HepG2 (cell line): ENCODE measurements at regions not wholly inside any gene's neighbourhood (a gene's known extent, or its start where the extent isn't known, plus 50 kb on each side); places are given as distances from the start of the nearest gene placed in this dataset.

Experiments used
- ATAC-seq: fragments of 200-7000 bp; cut with Tn5 transposase; 3 replicates; pipeline ENCODE4 v1.9.1; 2020; ENCODE audit warnings: mild to moderate bottlenecking, moderate library complexity
- BruUV-seq: library from RNA; stranded (reverse); fragments of 400-500 nt; replicated peaks from 2 replicates; lab custom pipeline; 2021; lab: Mats Ljungman, UMichigan
- CTCF ChIA-PET: fragments of 300-600 bp; formaldehyde crosslinking; extraction: SDS; loops from one replicate; lab custom pipeline; 2021; ENCODE audit warnings: low total read pairs, inconsistent platforms, low intra/inter-chr PET ratio; lab: Yijun Ruan, JAX
- POLR2A ChIA-PET: fragments of 350-600 bp; sonication (Branson Sonifier 250); formaldehyde crosslinking; loops from one replicate; lab custom pipeline; 2020; ENCODE audit warnings: antibody characterized with exemption, inconsistent platforms; lab: Yijun Ruan, JAX
- DNase-seq: peaks from one replicate; pipeline ENCODE4 v3.0.0-alpha.2; 2015; ENCODE audit warnings: low spot score
- FAIRE-seq: peaks from 3 replicates; lab custom pipeline; 2011; peaks lifted over from hg19 to GRCh38; lab: Jason Lieb, UNC
- H2AFZ ChIP-seq: one replicate; pipeline ENCODE4 v1.6.1; 2011; ENCODE audit warnings: low read length, inconsistent platforms
- H3K27ac ChIP-seq: fragments of 300-600 bp; 3 replicates; pipeline ENCODE4 v1.8.0; 2011; ENCODE audit warnings: mixed run types, mild to moderate bottlenecking, mixed read lengths, low read length, inconsistent platforms; ENCODE audit not compliant: insufficient read depth; ENCODE audit errors: extremely low read length
- H3K27me3 ChIP-seq, 2 experiments: fragments of 200-600 bp in 1 of 2; 2 replicates in 1 of 2; 3 replicates in 1 of 2; pipeline versions ENCODE4 v1.6.0 to v1.8.0; 2011; ENCODE audit warnings: low read length in 2 of 2, mild to moderate bottlenecking in 2 of 2, moderate library complexity in 2 of 2, inconsistent platforms in 1 of 2; ENCODE audit not compliant: insufficient read depth in 2 of 2, control insufficient read depth in 1 of 2
- H3K36me3 ChIP-seq, 2 experiments: fragments of 200-600 bp in 1 of 2; replicated peaks in 1 of 2; 2 replicates in 1 of 2; 3 replicates in 1 of 2; pipeline versions ENCODE4 v1.5.1 to v1.8.0; 2011; ENCODE audit warnings: low read length in 2 of 2, inconsistent platforms in 1 of 2; ENCODE audit not compliant: insufficient read depth in 2 of 2, control insufficient read depth in 1 of 2
- H3K4me1 ChIP-seq: 2 replicates; pipeline ENCODE4 v1.5.1; 2012; ENCODE audit warnings: low read length, inconsistent platforms; ENCODE audit not compliant: insufficient read depth
- H3K4me2 ChIP-seq: 2 replicates; pipeline ENCODE4 v1.6.0; 2011; ENCODE audit warnings: low read depth, low read length, inconsistent platforms
- H3K4me3 ChIP-seq, 3 experiments: fragments of 200-600 bp in 1 of 3; sonication (generic), shearing (Covaris generic) in 1 of 3; replicated peaks in 1 of 3; 2 replicates each; pipeline ENCODE4 v1.5.1; 2011 to 2016; ENCODE audit warnings: low read length in 3 of 3, inconsistent platforms in 2 of 3, low read depth in 2 of 3, mild to moderate bottlenecking in 2 of 3, control low read depth in 1 of 3, mixed read lengths in 1 of 3; ENCODE audit not compliant: insufficient read depth in 1 of 3
- H3K79me2 ChIP-seq: one replicate; pipeline ENCODE4 v1.6.1; 2011; ENCODE audit warnings: low read length, inconsistent platforms; ENCODE audit not compliant: insufficient read depth
- H3K9ac ChIP-seq: 2 replicates; pipeline ENCODE4 v1.6.0; 2011; ENCODE audit warnings: mild to moderate bottlenecking, low read depth, low read length, inconsistent platforms; ENCODE audit not compliant: insufficient read depth
- H3K9me3 ChIP-seq: 2 replicates; pipeline ENCODE4 v1.5.1; 2012; ENCODE audit warnings: mild to moderate bottlenecking, low read length
- H4K20me1 ChIP-seq: 2 replicates; pipeline ENCODE4 v1.6.0; 2011; ENCODE audit warnings: inconsistent platforms, mild to moderate bottlenecking, low read length, moderate library complexity; ENCODE audit not compliant: insufficient read depth
- ARHGAP35 ChIP-seq: sonication (generic); formaldehyde crosslinking; IDR thresholded peaks from 2 replicates; pipeline ENCODE4 v1.9.0; 2022; ENCODE audit warnings: mild to moderate bottlenecking, inconsistent platforms, moderate library complexity, missing genetic modification reagents, borderline replicate concordance
- CBX2 ChIP-seq, 2 experiments: fragments of 200-600 bp in 1 of 2; sonication (generic); formaldehyde crosslinking in 1 of 2; IDR thresholded peaks; 2 replicates each; pipeline versions ENCODE4 v1.7.0 to v1.8.1; 2018 to 2022; ENCODE audit warnings: low read depth in 2 of 2, low read length in 1 of 2, mild to moderate bottlenecking in 1 of 2, missing genetic modification reagents in 1 of 2
- EZH2 ChIP-seq: conservative IDR thresholded peaks from 2 replicates; pipeline ENCODE4 v1.6.1; 2012; ENCODE audit warnings: mild to moderate bottlenecking, low read depth, low read length, moderate library complexity
- JUND ChIP-seq: sonication (generic); formaldehyde crosslinking; IDR thresholded peaks from 2 replicates; pipeline ENCODE4 v1.8.0; 2022; ENCODE audit warnings: mild to moderate bottlenecking, missing genetic modification reagents
- RBM39 ChIP-seq: fragments of 200-400 bp; formaldehyde crosslinking; IDR thresholded peaks from one replicate; pipeline ENCODE4 v1.6.1; 2018; ENCODE audit warnings: antibody characterized with exemption, mild to moderate bottlenecking, low read depth, low read length; ENCODE audit not compliant: poor library complexity, severe bottlenecking
- SETDB1 ChIP-seq: sonication (generic); formaldehyde crosslinking; IDR thresholded peaks from 2 replicates; pipeline ENCODE4 v1.5.1; 2020; ENCODE audit warnings: missing genetic modification reagents, mild to moderate bottlenecking, borderline replicate concordance
- SOX6 ChIP-seq, 2 experiments: fragments of 450-650 bp in 1 of 2; sonication (generic) in 1 of 2; formaldehyde crosslinking in 1 of 2; IDR thresholded peaks; 2 replicates each; pipeline versions ENCODE4 v1.4.0 to v1.6.1; 2017 to 2020; ENCODE audit warnings: antibody characterized with exemption in 1 of 2, mild to moderate bottlenecking in 1 of 2, missing genetic modification reagents in 1 of 2
- ZBED4 ChIP-seq: sonication (generic); formaldehyde crosslinking; IDR thresholded peaks from 2 replicates; pipeline ENCODE4 v1.4.0; 2020; ENCODE audit warnings: missing genetic modification reagents, borderline replicate concordance
- ZFP90 ChIP-seq: sonication (generic); formaldehyde crosslinking; IDR thresholded peaks from 2 replicates; pipeline ENCODE4 v1.8.0; 2022; ENCODE audit warnings: missing genetic modification reagents, mild to moderate bottlenecking, inconsistent platforms, borderline replicate concordance
- ZNF121 ChIP-seq: sonication (generic); formaldehyde crosslinking; IDR thresholded peaks from 2 replicates; pipeline ENCODE4 v1.5.0; 2020; ENCODE audit warnings: mild to moderate bottlenecking, missing genetic modification reagents
- ZNF230 ChIP-seq: sonication (generic); formaldehyde crosslinking; IDR thresholded peaks from 2 replicates; pipeline ENCODE4 v1.4.0; 2020; ENCODE audit warnings: mild to moderate bottlenecking, missing genetic modification reagents
- ZNF282 ChIP-seq: fragments of 450-650 bp; IDR thresholded peaks from 2 replicates; pipeline ENCODE4 v1.6.1; 2018; ENCODE audit not compliant: partially characterized antibody
- ZNF326 ChIP-seq: sonication (generic); formaldehyde crosslinking; IDR thresholded peaks from 2 replicates; pipeline ENCODE4 v1.4.0; 2020; ENCODE audit warnings: missing genetic modification reagents, borderline replicate concordance
- ZNF652 ChIP-seq: IDR thresholded peaks from 2 replicates; pipeline ENCODE4 v1.6.1; 2016; ENCODE audit warnings: low read depth, borderline replicate concordance
- ZNF740 ChIP-seq: sonication (generic); formaldehyde crosslinking; IDR thresholded peaks from 2 replicates; pipeline ENCODE4 v1.4.0; 2020; ENCODE audit warnings: missing genetic modification reagents
- ZNF788 ChIP-seq: sonication (generic); formaldehyde crosslinking; IDR thresholded peaks from 2 replicates; pipeline ENCODE4 v1.5.0; 2020; ENCODE audit warnings: mild to moderate bottlenecking, missing genetic modification reagents, borderline replicate concordance
- ZNF883 ChIP-seq: sonication (generic); formaldehyde crosslinking; IDR thresholded peaks from 2 replicates; pipeline ENCODE4 v1.5.1; 2020; ENCODE audit warnings: mild to moderate bottlenecking, missing genetic modification reagents; ENCODE audit errors: not compliant biosample characterization
- WGBS: methylation state at CpG from one replicate; pipeline ENCODE4 v1.1.6; 2017; ENCODE audit warnings: low lambda C conversion rate; 5-methylcytosine and 5-hydroxymethylcytosine counted together
- in situ Hi-C: cut with HindIII; loops from 2 replicates; pipeline ENCODE4 v1.10.0; 2017; ENCODE audit warnings: low pct_unique_long_range_greater_than_20kb; ENCODE audit not compliant: extremely low pct_ligation_motif_present
- intact Hi-C: fragments of 100-400 bp; cut with micrococcal nuclease; formaldehyde crosslinking; loops from one replicate; pipeline ENCODE4 v1.10.0; 2022; ENCODE audit not compliant: unreplicated experiment
- TF ChIP-seq, protein P1 (sequence below): sonication (generic); formaldehyde crosslinking; IDR thresholded peaks from 2 replicates; pipeline ENCODE4 v1.4.0; 2020; ENCODE audit warnings: missing genetic modification reagents, low read depth, mild to moderate bottlenecking, borderline replicate concordance

DNA sequence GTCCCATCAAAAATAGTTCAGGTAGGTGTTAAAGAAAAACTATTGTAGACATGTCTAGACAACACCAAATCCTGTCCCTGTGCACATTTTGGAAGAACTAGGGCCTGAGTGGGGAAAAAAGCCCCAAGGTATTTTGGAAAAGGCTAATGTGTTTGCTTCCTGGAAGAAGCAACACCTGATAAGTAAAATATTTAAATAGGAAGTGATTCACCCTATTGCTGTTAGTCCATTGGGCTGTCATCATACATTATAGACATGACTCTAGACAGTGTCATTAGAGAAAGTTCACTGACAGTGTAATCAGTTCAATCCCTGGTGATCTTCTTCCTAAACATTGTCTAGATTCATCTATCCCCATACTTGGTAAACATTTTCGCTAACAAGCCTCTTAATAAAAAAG lies 465.3 kb downstream of the CBLN4 start:
- in situ Hi-C loops, result no loop called here
- TF ChIP-seq ZNF326 (CRISPR knock-in tag), result no peak
- TF ChIP-seq ZNF883 (CRISPR knock-in tag), result no peak
- TF ChIP-seq EZH2, result no peak
- no peak for TF ChIP-seq ZFP90 (CRISPR knock-in tag)
- no peak for TF ChIP-seq ARHGAP35 (CRISPR knock-in tag)
- TF ChIP-seq ZNF121 (CRISPR knock-in tag), result no peak
- TF ChIP-seq ZNF282, result no peak
- TF ChIP-seq ZNF652 (CRISPR knock-in tag), result no peak
- no peak for TF ChIP-seq ZBED4
- TF ChIP-seq ZNF740 (CRISPR knock-in tag), result no peak
- no peak for TF ChIP-seq ZNF788 (CRISPR knock-in tag)
- TF ChIP-seq CBX2 (IDR thresholded peaks at IDR 0.05; ENCODE audit: low read depth, low read length), result no peak
- TF ChIP-seq CBX2 (CRISPR knock-in tag; IDR thresholded peaks at IDR 0.05; ENCODE audit: low read depth), result no peak
- no peak for TF ChIP-seq SETDB1
- TF ChIP-seq, protein P1, sequence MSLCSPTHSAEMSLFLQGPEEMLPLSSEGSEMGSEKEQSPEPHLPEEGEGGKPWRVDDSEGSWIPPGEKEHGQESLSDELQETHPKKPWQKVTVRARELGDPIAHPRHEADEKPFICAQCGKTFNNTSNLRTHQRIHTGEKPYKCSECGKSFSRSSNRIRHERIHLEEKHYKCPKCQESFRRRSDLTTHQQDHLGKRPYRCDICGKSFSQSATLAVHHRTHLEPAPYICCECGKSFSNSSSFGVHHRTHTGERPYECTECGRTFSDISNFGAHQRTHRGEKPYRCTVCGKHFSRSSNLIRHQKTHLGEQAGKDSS (CRISPR knock-in tag), result no peak
- no peak for TF ChIP-seq SOX6 (IDR thresholded peaks at IDR 0.05)
- no peak for TF ChIP-seq SOX6 (CRISPR knock-in tag; IDR thresholded peaks at IDR 0.05)
- TF ChIP-seq JUND (CRISPR knock-in tag), result no peak
- no peak for TF ChIP-seq RBM39
- TF ChIP-seq ZNF230 (CRISPR knock-in tag), result no peak
- no peaks in the 10 kb centered on the region for H3K27me3 ChIP-seq
- H3K27ac ChIP-seq, result no peak overlapping the region
- no peak overlapping the region for H3K9ac ChIP-seq
- CTCF ChIA-PET, result no interaction called here
- H4K20me1 ChIP-seq, result no peaks in the 10 kb centered on the region
- H3K36me3 ChIP-seq, result no peaks in the 10 kb centered on the region
- no peak overlapping the region for H3K4me3 ChIP-seq
- WGBS, result 18% methylated on average over 1 of the region's 1 CpG
- no peaks in the 10 kb centered on the region for H3K79me2 ChIP-seq
- H3K9me3 ChIP-seq, result peaks cover 98% of the 10 kb centered on the region
- intact Hi-C loops, result no loop called here
- no peak for FAIRE-seq
- no TSS peak for BruUV-seq
- H2AFZ ChIP-seq, result no peak overlapping the region
- DNase-seq, result no peak
- H3K4me1 ChIP-seq, result no peaks in the 10 kb centered on the region
- no peak overlapping the region for H3K4me2 ChIP-seq
- ATAC-seq, result no peak
- POLR2A ChIA-PET, result no interaction called here
